ENCODE measurements at regions not wholly inside any gene's neighbourhood (a gene's known extent, or its start where the extent isn't known, plus 50 kb on each side); places are given as distances from the start of the nearest gene placed in this dataset.

DNA sequence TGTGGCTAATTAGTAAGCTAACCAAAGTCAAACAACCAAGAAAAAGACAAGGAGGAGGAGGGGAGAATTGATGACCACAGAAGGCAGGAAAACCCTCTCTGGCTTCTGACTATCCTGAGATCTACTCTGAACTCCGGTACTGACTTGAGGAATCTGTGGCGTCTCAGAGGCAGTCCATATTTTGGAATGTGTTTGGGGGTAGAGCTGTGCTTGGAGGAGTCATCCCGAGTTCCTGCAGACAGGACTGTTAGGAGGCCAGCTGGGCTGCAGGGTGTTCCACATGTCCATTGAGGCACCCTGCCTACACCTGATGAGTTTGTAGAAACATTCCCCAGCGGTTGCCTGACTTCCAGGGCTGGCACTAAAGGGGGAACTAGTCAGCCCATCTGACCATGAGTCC, 91.6 kb downstream of the PLCE1 start:
- no peak overlapping the region for H2AFZ ChIP-seq
- H3K4me3 Mint-ChIP-seq = no peak overlapping the region
- no peaks in the 10 kb centered on the region; the same call in 2 of the 3 replicates for H3K9me3 Mint-ChIP-seq
- no peak overlapping the region for H3K4me3 ChIP-seq
- H3K4me1 ChIP-seq (ENCODE audit: insufficient read depth) = no peaks in the 10 kb centered on the region
- ATAC-seq = no peak
- H3K27me3 Mint-ChIP-seq (ENCODE audit: insufficient read depth, low read depth, poor library complexity) = peaks cover 4% of the 10 kb centered on the region
- H3K36me3 ChIP-seq (ENCODE audit: insufficient read depth) = no peaks in the 10 kb centered on the region
- H3K4me1 Mint-ChIP-seq = peaks cover 3% of the 10 kb centered on the region; the same call in 2 of the 3 replicates
- no peaks in the 10 kb centered on the region for H4K20me1 ChIP-seq (replicated peaks; ENCODE audit: insufficient read depth)
- no peak for DNase-seq (ENCODE audit: low spot score)
- no peaks in the 10 kb centered on the region for H3K9me2 ChIP-seq (ENCODE audit: insufficient read depth)
- no peak overlapping the region for H3K27ac Mint-ChIP-seq
- H3K27ac ChIP-seq (ENCODE audit: low read depth) = no peak overlapping the region
- no peaks in the 10 kb centered on the region for H3K79me2 ChIP-seq (replicated peaks; ENCODE audit: insufficient read depth)
- H3K36me3 Mint-ChIP-seq (ENCODE audit: low read depth) = no peaks in the 10 kb centered on the region
- no peak overlapping the region for H3K4me2 ChIP-seq
- H3K27me3 ChIP-seq (ENCODE audit: insufficient read depth) = no peaks in the 10 kb centered on the region
- no peaks in the 10 kb centered on the region for H3F3A ChIP-seq (replicated peaks; ENCODE audit: low read depth)
- TF ChIP-seq ZNF331 (CRISPR knock-in tag; IDR thresholded peaks at IDR 0.05; ENCODE audit: low read depth) (no peak), NANOG (IDR thresholded peaks at IDR 0.05; ENCODE audit: borderline replicate concordance) (no peak), ZNF114 (CRISPR knock-in tag; IDR thresholded peaks at IDR 0.05) (no peak), CTCF (conservative IDR thresholded peaks at IDR 0.05; ENCODE audit: low read depth in 2 of 2) (no peak), EZH2 (IDR thresholded peaks at IDR 0.05; ENCODE audit: low read depth, unreplicated experiment) (no peak), CREB1 (CRISPR knock-in tag; IDR thresholded peaks at IDR 0.05; ENCODE audit: low read depth) (no peak), STAT1 (IDR thresholded peaks at IDR 0.05; ENCODE audit: unreplicated experiment) (no peak), JUNB (IDR thresholded peaks at IDR 0.05; ENCODE audit: unreplicated experiment) (no peak), POLR2AphosphoS5 (IDR thresholded peaks at IDR 0.05; ENCODE audit: low read depth) (no peak), EZH2phosphoT487 (IDR thresholded peaks at IDR 0.05; ENCODE audit: unreplicated experiment) (no peak)
- TF ChIP-seq, protein P1, sequence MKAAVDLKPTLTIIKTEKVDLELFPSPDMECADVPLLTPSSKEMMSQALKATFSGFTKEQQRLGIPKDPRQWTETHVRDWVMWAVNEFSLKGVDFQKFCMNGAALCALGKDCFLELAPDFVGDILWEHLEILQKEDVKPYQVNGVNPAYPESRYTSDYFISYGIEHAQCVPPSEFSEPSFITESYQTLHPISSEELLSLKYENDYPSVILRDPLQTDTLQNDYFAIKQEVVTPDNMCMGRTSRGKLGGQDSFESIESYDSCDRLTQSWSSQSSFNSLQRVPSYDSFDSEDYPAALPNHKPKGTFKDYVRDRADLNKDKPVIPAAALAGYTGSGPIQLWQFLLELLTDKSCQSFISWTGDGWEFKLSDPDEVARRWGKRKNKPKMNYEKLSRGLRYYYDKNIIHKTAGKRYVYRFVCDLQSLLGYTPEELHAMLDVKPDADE (IDR thresholded peaks at IDR 0.05) = no peak
- TF ChIP-seq, protein P2, sequence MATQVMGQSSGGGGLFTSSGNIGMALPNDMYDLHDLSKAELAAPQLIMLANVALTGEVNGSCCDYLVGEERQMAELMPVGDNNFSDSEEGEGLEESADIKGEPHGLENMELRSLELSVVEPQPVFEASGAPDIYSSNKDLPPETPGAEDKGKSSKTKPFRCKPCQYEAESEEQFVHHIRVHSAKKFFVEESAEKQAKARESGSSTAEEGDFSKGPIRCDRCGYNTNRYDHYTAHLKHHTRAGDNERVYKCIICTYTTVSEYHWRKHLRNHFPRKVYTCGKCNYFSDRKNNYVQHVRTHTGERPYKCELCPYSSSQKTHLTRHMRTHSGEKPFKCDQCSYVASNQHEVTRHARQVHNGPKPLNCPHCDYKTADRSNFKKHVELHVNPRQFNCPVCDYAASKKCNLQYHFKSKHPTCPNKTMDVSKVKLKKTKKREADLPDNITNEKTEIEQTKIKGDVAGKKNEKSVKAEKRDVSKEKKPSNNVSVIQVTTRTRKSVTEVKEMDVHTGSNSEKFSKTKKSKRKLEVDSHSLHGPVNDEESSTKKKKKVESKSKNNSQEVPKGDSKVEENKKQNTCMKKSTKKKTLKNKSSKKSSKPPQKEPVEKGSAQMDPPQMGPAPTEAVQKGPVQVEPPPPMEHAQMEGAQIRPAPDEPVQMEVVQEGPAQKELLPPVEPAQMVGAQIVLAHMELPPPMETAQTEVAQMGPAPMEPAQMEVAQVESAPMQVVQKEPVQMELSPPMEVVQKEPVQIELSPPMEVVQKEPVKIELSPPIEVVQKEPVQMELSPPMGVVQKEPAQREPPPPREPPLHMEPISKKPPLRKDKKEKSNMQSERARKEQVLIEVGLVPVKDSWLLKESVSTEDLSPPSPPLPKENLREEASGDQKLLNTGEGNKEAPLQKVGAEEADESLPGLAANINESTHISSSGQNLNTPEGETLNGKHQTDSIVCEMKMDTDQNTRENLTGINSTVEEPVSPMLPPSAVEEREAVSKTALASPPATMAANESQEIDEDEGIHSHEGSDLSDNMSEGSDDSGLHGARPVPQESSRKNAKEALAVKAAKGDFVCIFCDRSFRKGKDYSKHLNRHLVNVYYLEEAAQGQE (IDR thresholded peaks at IDR 0.05; ENCODE audit: unreplicated experiment) = no peak
- TF ChIP-seq, protein P3, sequence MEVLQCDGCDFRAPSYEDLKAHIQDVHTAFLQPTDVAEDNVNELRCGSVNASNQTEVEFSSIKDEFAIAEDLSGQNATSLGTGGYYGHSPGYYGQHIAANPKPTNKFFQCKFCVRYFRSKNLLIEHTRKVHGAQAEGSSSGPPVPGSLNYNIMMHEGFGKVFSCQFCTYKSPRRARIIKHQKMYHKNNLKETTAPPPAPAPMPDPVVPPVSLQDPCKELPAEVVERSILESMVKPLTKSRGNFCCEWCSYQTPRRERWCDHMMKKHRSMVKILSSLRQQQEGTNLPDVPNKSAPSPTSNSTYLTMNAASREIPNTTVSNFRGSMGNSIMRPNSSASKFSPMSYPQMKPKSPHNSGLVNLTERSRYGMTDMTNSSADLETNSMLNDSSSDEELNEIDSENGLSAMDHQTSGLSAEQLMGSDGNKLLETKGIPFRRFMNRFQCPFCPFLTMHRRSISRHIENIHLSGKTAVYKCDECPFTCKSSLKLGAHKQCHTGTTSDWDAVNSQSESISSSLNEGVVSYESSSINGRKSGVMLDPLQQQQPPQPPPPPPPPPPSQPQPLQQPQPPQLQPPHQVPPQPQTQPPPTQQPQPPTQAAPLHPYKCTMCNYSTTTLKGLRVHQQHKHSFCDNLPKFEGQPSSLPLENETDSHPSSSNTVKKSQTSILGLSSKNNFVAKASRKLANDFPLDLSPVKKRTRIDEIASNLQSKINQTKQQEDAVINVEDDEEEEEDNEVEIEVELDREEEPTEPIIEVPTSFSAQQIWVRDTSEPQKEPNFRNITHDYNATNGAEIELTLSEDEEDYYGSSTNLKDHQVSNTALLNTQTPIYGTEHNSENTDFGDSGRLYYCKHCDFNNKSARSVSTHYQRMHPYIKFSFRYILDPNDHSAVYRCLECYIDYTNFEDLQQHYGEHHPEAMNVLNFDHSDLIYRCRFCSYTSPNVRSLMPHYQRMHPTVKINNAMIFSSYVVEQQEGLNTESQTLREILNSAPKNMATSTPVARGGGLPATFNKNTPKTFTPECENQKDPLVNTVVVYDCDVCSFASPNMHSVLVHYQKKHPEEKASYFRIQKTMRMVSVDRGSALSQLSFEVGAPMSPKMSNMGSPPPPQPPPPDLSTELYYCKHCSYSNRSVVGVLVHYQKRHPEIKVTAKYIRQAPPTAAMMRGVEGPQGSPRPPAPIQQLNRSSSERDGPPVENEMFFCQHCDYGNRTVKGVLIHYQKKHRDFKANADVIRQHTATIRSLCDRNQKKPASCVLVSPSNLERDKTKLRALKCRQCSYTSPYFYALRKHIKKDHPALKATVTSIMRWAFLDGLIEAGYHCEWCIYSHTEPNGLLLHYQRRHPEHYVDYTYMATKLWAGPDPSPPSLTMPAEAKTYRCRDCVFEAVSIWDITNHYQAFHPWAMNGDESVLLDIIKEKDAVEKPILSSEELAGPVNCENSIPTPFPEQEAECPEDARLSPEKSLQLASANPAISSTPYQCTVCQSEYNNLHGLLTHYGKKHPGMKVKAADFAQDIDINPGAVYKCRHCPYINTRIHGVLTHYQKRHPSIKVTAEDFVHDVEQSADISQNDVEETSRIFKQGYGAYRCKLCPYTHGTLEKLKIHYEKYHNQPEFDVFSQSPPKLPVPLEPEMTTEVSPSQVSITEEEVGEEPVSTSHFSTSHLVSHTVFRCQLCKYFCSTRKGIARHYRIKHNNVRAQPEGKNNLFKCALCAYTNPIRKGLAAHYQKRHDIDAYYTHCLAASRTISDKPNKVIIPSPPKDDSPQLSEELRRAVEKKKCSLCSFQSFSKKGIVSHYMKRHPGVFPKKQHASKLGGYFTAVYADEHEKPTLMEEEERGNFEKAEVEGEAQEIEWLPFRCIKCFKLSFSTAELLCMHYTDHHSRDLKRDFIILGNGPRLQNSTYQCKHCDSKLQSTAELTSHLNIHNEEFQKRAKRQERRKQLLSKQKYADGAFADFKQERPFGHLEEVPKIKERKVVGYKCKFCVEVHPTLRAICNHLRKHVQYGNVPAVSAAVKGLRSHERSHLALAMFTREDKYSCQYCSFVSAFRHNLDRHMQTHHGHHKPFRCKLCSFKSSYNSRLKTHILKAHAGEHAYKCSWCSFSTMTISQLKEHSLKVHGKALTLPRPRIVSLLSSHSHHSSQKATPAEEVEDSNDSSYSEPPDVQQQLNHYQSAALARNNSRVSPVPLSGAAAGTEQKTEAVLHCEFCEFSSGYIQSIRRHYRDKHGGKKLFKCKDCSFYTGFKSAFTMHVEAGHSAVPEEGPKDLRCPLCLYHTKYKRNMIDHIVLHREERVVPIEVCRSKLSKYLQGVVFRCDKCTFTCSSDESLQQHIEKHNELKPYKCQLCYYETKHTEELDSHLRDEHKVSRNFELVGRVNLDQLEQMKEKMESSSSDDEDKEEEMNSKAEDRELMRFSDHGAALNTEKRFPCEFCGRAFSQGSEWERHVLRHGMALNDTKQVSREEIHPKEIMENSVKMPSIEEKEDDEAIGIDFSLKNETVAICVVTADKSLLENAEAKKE (CRISPR knock-in tag; IDR thresholded peaks at IDR 0.05) = no peak

Measured in GM23338 (cell line).